GM19395 (cell line): ENCODE measurements at regions not wholly inside any gene's neighbourhood (a gene's known extent, or its start where the extent isn't known, plus 50 kb on each side); places are given as distances from the start of the nearest gene placed in this dataset.

ENCODE experiments used
- ATAC-seq: cut with Tn5 transposase; IDR thresholded peaks from one replicate; pipeline ENCODE4 v1.9.1; 2021; ENCODE audit warnings: mild to moderate bottlenecking, moderate library complexity; ENCODE audit not compliant: unreplicated experiment

GRCh38 chr14:44309331-44309730 lies 197.8 kb downstream of the FSCB start:
- no peak for ATAC-seq

- ATAC-seq: no peak
These were observed 206.2 kb downstream of the FSCB start for GRCh38 chr14:44300916-44301315.

GRCh38 chr14:44297437-44297836 lies 209.6 kb downstream of the FSCB start:
- no peak for ATAC-seq

- no peak for ATAC-seq
These were observed 215.6 kb downstream of the FSCB start for GRCh38 chr14:44291366-44291915.

- ATAC-seq: no peak
These were observed 219.2 kb downstream of the FSCB start for GRCh38 chr14:44287858-44288257.

GRCh38 chr14:44286201-44286600 lies 220.9 kb downstream of the FSCB start:
- ATAC-seq: no peak

GRCh38 chr14:44283836-44284235 lies 223.2 kb downstream of the FSCB start:
- no peak for ATAC-seq

GRCh38 chr14:44279357-44279756 lies 227.7 kb downstream of the FSCB start:
- no peak for ATAC-seq

GRCh38 chr14:44271637-44272036 lies 235.4 kb downstream of the FSCB start:
- ATAC-seq: no peak

GRCh38 chr14:44271006-44271405 lies 236.1 kb downstream of the FSCB start:
- ATAC-seq: no peak

GRCh38 chr14:44265246-44265645 lies 241.8 kb downstream of the FSCB start:
- ATAC-seq: no peak

- no peak for ATAC-seq
These were observed 291.4 kb downstream of the FSCB start for GRCh38 chr14:44215660-44216059.

- no peak for ATAC-seq
These were observed 295.4 kb downstream of the FSCB start for GRCh38 chr14:44211718-44212117.

- no peak for ATAC-seq
These were observed 302.8 kb downstream of the FSCB start for GRCh38 chr14:44204061-44204835.

- no peak for ATAC-seq
These were observed 326.1 kb downstream of the FSCB start for GRCh38 chr14:44180975-44181374.

- ATAC-seq: no peak
These were observed 336.5 kb downstream of the FSCB start for GRCh38 chr14:44170556-44170955.

- no peak for ATAC-seq
These were observed 337.0 kb downstream of the FSCB start for GRCh38 chr14:44170101-44170500.

- no peak for ATAC-seq
These were observed 338.5 kb downstream of the FSCB start for GRCh38 chr14:44168566-44168965.

GRCh38 chr14:44166611-44167010 lies 340.5 kb downstream of the FSCB start:
- no peak for ATAC-seq

- ATAC-seq: no peak
These were observed 341.1 kb downstream of the FSCB start for GRCh38 chr14:44165936-44166335.

- ATAC-seq: no peak
These were observed 341.8 kb downstream of the FSCB start for GRCh38 chr14:44165286-44165685.

GRCh38 chr14:44163946-44164345 lies 343.1 kb downstream of the FSCB start:
- no peak for ATAC-seq

- ATAC-seq: no peak
These were observed 344.9 kb downstream of the FSCB start for GRCh38 chr14:44162197-44162596.
